HG03039 (cell line): ENCODE measurements at regions not wholly inside any gene's neighbourhood (a gene's known extent, or its start where the extent isn't known, plus 50 kb on each side); places are given as distances from the start of the nearest gene placed in this dataset.

ENCODE experiments used
- ATAC-seq: cut with Tn5 transposase; IDR thresholded peaks from one replicate; pipeline ENCODE4 v1.9.1; 2021; ENCODE audit warnings: mild to moderate bottlenecking, moderate library complexity; ENCODE audit not compliant: unreplicated experiment

DNA sequence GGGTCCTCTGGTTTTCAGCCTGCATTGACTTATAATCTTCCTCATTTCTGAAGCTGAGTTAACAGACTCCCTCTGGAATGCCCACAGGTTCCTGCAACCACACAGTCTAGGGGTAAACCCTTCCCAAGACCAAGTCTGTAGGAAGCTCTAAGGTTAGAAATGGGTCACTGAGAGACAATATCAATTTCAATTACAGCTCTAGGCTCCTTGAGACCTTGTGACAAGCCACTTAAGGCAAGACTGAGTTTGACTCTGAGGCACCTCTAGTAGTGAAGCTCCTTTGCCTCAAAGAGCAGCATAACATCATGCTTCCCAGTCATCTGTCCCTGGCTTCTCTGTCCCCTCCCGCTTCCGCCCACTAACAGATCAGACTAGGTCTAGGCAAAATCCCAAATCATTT lies 333.2 kb upstream of the JARID2 start:
- no peak for ATAC-seq

DNA sequence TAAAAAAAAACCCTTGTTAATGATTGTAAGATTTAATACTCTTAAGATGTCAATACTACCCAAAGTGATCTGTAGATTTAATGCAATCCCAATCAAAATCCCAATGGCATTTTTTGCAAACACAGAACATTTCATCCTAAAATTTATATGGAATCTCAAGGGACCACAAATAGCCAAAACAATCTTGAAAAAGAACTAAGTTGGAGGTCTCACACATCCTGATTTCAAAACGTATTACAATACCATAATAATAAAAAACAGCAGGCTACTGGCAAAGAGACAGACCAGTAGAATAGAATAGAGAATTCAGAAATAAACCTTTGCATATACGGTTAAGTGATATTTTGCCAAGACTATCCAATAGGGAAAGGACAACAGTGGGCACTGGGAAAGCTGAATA lies 331.9 kb upstream of the JARID2 start:
- ATAC-seq = no peak

DNA sequence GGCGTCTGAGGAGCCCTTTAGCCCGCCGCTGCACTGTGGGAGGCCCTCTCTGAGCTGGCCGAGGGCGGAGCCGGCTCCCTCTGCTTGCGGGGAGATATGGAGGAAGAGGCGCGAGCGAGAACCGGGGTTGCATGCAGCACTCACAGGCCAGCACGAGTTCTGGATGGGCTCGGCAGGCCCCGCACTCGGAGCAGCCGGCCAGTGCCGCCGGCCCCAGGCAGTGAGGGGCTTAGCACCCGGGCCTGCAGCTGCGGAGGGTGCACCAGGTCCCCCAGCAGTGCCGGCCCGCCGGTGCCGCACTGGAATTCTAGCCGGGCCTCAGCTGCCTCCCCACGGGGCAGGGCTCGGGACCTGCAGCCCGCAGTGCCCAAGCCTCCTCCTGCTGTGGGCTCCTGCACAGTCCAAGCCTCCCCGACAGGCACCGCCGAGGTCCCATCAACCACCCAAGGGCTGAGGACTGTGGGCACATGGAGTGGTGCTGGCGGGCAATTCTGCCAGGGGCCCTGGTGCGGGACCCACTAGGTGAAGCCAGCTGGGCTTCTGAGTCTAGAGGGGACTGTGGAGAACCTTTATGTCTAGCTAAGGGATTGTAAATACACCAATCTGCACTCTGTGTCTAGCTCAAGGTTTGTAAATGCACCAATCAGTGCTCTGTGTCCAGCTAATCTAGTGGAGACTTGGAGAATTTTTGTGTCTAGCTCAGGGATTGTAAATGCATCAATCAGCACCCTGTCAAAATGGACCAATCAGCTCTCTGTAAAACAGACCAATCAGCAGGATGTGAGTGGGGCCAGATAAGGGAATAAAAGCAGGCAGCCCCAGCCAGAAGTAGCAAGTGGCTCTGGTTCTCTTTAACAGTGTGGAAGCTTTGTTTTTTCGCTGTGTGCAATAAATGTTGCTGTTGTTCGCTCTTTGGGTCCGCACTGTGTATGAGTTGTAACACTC lies 329.7 kb upstream of the JARID2 start:
- ATAC-seq = no peak

DNA sequence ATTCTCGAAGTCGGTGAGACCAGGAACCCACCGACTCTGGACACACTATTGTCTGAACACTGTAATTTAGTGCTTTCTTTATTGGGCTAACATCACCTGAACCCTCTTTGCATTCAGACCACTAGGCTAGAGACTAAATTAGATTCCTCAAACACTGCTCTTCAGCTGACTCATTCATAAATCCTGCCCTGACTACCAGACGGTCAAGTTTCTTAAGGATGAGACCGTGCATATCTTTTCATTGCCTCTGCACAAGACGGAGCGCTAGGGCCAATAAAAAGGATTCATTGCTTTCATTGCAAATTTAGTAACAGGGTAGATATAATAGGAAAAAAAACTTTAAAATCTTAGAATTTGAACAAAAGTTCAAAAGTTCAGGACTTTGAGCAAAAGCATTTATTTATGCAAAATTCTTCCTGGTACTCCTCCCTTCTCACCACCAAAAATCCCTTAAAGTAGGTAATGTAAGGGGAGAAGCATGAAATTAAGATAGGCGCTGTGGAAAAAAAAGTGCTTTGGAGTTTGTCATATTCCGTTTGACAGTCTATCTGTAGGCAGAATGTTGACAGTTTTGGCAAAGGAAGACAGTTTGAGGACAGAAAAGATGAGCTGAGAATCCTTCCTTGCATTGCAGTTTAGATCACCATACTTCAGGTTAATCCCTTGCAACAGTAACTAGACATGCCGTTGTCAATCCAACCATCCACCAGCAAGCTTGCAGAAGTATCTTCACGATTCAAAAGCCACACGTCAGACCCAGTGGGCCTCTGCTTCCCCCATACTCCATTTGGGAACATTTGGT lies 328.6 kb upstream of the JARID2 start:
- no peak for ATAC-seq

DNA sequence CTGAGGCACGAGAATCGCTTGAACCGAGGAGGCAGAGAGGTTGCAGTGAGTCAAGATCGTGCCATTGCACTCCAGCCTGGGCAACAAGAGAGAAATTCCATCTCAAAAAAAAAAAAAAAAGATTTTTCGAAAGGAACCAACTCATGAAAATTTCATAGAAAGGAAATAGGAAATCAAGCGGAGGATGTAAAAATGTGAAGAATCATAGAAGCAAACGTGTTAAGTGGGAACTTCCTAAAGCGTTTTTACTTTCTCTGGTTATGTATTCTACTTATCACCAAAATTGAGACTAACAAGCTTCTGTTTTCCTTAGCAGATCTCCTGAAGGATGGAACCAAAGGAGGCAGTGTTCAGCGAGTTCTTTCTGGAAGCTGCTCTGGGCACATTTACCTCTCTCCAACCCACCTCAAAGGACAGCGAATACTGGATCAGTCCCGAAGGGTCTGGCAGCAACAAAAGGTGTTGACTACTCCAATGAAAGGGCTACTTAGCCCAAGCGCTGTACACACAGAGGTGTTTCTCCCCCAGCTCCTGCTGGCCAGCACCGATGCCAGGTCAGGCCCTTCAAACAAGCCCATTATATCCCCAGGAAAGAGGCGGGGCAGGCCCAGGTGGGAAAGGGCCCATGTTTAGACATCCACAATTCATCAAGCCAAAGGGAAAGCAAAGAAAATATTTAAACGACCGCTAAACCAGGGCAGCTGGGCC lies 327.5 kb upstream of the JARID2 start:
- no peak for ATAC-seq

DNA sequence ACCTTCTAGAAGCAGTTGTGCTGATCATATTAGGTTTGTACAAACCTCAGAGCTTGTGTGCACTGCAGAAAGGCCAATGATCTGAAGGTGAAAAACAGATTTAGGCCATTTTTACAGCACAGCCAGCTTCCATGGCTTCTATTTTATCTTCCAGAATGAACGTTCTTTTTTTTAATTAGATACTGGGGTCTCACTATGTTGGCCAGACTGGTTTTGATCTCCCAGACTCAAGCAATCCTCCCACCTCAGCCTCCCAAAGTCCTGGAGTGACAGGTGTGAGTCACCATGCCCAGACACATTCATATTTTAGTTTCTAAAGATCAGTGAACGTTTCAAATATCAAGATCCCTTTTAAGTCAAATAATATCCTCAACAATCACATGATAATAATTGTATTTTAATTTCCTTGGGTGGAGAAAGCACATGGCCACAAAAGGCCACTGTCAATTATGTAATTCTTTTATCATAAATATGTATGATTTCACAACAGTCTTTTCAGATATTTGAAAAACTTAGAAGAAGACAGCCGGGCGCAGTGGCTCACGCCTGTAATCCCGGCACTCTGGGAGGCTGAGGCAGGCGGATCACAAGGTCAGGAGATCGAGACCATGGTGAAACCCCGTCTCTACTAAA lies 326.7 kb upstream of the JARID2 start:
- ATAC-seq = no peak

DNA sequence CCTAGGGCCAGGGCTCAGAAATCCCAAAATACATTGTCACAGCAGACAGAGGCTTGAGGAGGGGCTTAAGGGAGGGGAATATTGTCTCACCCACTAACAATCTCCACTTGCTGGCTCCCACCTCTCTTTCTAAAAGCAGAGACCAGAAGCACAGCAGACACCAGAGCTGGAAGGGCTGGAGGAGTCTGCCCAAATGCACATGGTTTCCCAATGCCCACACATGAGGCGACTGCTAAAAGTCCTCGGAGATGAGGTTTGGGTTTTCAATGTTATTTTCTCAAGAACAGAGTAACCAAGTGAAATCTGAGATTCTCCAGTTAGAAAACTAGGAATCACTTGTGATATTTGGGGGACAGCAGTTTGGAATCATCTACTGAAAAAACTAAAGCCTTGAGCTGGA lies 325.6 kb upstream of the JARID2 start:
- ATAC-seq = no peak

DNA sequence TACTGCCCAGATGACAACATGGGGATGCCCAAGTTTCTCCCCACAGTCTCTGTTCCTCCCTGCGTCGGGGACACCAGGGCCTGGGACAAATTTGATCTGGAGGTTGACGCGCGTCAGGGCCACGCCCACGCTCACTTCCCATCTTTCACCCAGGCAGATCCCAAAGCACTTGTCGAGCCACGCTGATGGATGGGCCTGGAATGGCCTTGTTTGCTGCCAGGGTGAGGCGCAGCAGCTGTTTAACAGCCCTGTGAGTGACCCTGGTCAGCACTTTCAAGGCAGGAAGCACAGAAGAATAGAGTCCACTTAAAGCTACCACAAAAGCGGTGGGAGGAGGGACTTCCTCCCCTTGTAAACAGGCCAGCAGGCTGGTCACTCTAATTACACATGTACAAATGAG lies 324.7 kb upstream of the JARID2 start:
- no peak for ATAC-seq

DNA sequence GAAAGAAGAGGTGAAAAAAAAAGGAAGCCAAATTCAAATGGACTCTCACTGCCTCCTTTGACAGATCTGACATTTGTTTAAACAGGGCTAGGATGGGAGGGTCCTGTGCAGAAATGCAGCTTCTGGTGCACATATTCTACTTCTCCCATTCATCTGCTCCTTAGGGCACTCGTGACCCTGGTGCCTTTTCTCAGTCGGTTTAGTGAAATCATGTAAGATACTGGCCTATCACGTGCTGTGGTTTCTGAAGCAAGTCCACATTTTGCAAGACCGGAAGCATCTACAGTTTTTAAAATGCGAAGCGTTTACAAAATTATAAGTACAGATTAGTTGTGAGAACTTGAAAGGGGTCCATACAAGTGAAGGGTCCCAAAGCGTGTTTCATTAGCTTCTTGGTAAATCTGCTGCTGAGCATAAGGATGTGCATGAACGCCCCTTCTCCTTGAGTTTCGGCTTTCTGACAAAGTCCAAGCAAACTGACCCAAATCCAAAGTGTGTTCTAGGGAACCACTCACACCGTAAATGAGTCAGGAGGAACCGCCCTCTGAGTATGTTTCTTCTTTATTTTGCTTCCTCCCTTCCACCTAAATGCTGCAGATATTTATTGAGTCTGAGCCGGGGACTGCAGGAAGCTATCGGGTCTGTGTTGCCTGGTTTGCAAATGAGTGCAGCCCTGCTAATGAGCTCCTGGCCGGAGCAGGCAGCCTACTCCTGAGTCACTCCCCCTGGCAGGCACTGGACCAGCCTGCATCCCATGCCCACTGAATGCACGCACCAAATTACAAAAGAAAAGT lies 323.8 kb upstream of the JARID2 start:
- no peak for ATAC-seq

DNA sequence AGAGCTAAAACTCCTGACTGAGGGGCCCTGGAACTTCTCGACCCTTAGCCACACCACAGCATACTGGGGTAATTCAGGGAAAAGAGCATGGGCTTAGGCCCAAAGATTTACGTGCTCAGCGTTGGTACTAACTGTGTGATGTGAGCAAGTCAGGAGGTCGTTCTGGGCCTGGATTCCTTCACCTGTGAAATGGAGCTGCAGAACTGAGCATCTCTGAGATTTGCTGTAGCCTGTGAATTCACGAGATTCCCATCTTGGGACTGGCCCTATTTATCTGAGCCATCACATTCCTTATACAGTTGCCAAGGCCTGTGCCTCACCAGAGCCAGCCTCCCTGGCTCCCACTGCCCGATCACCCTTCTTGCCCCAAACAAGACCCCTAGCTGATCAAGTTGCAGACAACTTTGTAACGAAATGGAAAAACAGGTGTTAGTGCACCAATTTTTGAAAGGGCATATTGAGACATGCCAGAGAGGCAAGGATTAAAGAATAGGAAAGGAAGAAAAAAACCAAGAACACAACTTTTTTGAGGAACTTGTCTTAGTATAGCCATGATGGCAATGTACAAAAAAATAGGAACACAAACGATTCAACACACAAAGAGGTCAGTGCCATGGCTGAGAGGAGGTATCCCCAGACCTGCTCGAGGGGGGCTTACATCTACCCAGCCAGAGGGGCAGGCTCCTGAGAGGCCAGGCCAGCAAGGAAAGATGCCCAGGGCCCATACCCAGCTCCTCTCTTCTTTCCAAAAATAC lies 323.0 kb upstream of the JARID2 start:
- ATAC-seq = no peak

DNA sequence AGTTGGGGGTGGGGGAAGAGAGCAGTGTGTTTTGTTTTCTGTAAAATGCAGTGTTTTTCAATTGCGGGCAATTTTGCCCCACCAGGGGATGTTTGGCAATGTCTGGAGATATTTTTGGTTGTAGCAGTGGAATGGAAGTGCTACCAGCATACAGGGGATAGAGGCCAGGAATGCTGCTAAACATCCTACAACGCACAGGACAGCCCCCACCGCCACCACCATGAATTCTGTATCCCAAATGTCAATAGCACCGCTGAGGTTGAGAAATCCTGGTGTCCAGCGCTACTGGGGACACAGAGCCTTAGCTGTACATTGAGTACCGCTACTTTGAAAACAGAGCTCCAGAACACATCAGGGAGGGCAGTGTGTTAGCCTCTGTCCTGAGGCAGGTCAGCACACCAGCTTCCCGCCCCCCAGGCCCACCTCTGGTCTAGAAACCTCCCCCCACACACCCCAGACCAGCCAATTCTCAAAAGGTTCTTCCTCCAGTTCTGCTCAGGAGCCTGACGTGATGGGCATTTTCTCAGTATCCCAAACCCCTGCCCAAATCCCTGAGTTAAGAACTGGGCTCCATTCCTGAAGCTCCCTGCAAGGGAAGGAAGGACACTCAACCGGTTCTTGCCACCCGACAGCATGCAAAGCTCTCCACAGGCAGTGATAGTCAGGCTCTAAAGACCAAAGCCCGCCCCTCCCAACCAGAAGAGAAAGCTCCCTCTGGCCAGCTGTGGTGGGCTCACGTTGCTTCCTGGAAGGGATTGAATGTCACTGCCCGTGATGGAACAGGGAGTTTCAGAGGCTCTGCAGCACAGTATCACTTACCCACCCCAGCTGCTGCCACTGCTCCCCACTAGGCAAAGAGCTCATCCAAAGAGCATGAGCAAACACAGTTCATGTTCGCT lies 321.5 kb upstream of the JARID2 start:
- no peak for ATAC-seq

DNA sequence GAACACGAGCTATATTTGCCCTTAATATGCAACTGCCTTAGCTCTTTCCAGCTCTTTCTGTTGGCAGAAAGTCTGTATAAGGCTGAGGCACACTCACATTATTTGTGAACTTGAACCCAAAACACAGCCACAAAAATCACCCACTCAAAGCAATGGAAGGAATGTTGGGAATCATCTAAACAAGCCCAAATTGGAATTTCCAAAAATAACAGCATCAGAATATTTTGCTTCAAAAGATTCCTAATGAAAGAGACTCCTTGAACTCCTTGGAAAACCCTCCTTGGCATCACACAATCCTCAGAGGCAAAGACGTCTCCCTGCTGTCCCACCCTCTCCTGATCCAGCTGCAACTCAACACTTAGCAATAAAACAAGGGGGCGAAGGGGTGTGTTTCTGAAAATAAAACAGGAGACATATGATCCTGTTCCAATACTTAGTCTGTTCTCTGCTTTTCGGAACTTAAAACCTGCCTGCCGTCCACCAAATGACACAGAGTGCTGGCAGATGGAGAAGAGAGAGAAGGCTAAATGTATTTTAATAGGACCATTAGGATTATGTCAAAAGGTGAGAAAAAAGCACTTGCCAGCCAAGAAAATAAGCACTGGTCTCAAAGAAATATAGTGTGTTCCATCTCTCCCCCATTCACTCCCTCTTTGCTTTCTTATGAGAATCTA lies 320.7 kb upstream of the JARID2 start:
- no peak for ATAC-seq

DNA sequence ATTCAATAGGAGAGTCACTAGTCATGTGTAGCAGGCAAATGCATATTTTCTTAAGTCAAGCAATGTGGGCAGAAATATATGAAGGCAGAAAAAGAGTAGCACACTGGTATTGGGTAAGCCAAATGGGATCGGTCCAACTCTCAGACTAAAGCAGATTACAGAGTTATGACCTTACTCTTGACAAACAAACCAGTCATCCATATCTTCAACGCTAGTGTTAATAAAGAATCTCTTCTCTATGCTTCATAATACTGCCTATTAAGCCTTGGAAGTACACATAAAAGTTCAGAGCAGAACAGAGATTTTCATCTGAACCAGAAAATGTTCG lies 320.2 kb upstream of the JARID2 start:
- ATAC-seq = no peak

DNA sequence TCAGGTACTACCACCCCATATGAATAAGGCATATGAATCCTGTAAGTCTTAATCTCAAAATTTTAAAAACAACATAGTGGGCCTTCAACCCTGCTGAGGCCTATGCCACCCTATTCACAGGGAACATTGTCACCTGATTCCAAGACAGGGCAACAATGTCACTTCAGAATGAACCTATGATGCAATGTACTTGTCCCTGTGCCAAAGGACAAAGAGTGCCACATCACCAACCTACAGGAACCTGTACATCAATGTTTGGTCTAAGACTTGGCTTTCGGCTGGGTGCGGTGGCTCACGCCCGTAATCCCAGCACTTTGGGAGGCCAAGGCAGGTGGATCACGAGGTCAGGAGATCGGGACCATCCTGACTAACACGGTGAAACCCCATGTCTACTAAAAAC lies 318.5 kb upstream of the JARID2 start:
- ATAC-seq = no peak

DNA sequence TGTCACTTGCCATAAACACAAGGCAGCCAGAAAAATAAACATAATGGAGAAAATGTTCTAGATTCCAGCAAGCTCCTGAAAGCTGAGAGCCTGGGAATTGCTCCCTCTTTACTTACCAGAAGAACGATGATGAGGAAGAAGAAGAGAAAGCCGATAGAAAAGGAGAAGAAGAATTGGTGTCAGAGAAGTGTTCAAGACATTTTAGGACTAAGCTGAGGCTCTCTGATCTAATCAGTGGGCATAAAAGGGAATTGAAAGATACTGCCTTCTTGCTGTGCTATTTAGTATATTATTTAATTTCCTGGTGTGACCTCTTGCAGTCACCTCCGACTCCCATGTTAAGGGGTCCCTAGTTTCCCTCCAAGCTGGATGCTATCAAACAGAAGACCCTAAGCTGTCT lies 316.6 kb upstream of the JARID2 start:
- ATAC-seq = no peak

DNA sequence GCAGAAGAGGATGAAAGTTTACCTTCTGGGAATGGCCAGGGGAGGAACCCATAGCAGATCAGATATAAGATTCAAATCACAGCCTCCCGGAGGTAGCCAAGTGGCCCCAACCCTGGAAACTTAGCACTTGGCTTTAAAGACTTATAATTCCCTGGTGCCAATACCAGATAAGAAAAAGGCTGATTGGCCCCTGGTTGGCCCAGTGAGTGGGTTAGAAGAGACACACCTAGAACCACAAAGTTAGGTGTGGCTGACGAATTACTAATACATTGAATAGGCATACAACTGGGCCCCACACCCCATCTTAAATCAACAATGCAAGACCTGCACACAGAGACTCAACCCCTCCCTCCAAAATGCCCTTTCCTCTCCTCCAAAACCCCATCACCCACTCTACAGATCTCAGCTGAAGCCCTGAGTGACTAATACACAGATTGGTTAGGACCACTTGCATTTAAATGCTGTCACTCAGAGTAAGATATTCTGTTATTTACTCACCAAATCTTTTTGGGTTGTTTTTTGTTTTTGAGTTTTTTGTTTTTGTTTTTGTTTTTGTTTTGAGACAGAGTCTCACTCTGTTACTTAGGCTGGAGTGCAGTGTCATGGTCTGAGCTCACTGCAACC lies 315.4 kb upstream of the JARID2 start:
- ATAC-seq = no peak

DNA sequence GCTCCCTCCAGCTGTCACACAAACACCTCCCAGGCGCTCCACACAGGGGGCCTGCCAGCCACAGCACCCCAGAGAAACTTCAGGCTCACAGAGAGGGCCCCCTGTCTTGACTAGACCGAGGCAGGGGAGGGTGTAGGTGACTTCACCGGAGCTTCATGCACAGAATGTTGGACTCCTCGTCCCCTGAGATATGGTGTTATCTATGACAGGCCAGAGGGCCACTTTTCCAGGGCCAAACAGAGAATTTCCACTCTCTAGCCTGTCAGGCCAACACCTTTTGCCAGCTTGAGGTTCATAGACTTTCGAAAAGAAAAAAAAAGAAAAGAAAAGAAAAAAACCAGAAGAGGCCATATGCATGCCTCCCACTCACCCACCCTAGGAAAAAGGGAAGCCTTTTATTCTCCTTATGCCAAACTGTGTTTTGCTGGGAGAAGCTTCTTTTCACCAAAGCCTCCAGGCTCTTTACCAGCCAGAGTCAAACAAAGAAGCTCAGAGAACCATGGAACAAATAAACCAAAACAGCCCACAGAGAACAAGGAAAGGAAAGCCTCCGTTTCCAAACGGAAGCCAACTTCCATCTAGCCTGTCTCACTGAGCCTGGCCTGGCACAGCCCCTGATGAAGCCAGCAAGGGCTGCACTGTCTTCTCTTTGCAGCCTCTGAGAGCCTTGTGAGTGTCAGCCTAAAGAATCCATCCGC lies 313.2 kb upstream of the JARID2 start:
- ATAC-seq = no peak
